K562 (cell line): ENCODE measurements at regions not wholly inside any gene's neighbourhood (a gene's known extent, or its start where the extent isn't known, plus 50 kb on each side); places are given as distances from the start of the nearest gene placed in this dataset.

Experiments
- CBX5 ChIP-seq: IDR thresholded peaks from 2 replicates; pipeline ENCODE4 v1.6.1; 2014; ENCODE audit warnings: low read depth, borderline replicate concordance
- E2F1 ChIP-seq: sonication (generic); formaldehyde crosslinking; IDR thresholded peaks from 2 replicates; pipeline ENCODE4 v1.8.1; 2023; ENCODE audit warnings: mild to moderate bottlenecking, missing genetic modification reagents, moderate library complexity
- MNT ChIP-seq, 2 experiments: fragments of 450-650 bp; conservative IDR thresholded peaks; 2 replicates each; pipeline ENCODE4 v1.6.1; 2017; ENCODE audit warnings: mild to moderate bottlenecking in 2 of 2, moderate library complexity in 2 of 2
- NRF1 ChIP-seq, 2 experiments: fragments of 450-650 bp; IDR thresholded peaks in 1 of 2; conservative IDR thresholded peaks in 1 of 2; 2 replicates each; pipeline ENCODE4 v1.6.1; 2014; ENCODE audit warnings: mild to moderate bottlenecking in 2 of 2
- TF ChIP-seq, protein P1 (sequence below): fragments of 250-450 bp; sonication (Bioruptor Pico); IDR thresholded peaks from 2 replicates; pipeline ENCODE4 v1.8.0; 2022; ENCODE audit warnings: inconsistent platforms, mild to moderate bottlenecking, moderate library complexity, borderline replicate concordance

GRCh38 chr17:71117466-71117865 is 948.1 kb downstream of the KCNJ2 start:
- TF ChIP-seq, protein P1, sequence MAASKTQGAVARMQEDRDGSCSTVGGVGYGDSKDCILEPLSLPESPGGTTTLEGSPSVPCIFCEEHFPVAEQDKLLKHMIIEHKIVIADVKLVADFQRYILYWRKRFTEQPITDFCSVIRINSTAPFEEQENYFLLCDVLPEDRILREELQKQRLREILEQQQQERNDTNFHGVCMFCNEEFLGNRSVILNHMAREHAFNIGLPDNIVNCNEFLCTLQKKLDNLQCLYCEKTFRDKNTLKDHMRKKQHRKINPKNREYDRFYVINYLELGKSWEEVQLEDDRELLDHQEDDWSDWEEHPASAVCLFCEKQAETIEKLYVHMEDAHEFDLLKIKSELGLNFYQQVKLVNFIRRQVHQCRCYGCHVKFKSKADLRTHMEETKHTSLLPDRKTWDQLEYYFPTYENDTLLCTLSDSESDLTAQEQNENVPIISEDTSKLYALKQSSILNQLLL: no peak
- TF ChIP-seq MNT (conservative IDR thresholded peaks at IDR 0.05): no peak
- TF ChIP-seq E2F1 (CRISPR knock-in tag): no peak
- TF ChIP-seq CBX5: no peak
- TF ChIP-seq NRF1 (conservative IDR thresholded peaks at IDR 0.05 in 1 of 2, IDR thresholded peaks at IDR 0.05 in 1 of 2): no peak
